GM18499 (cell line): ENCODE measurements at regions not wholly inside any gene's neighbourhood (a gene's known extent, or its start where the extent isn't known, plus 50 kb on each side); places are given as distances from the start of the nearest gene placed in this dataset.
"Not testable (repeated sequence)": the region's sequence is repeated elsewhere in the genome, so short reads cannot be mapped to it uniquely, and the experiment has no call there.

Experiments used
- ATAC-seq: cut with Tn5 transposase; IDR thresholded peaks from one replicate; pipeline ENCODE4 v1.9.1; 2021; ENCODE audit warnings: moderate number of reproducible peaks; ENCODE audit not compliant: insufficient read depth, unreplicated experiment

GRCh38 chr2:2503864-2504418, 172.9 kb upstream of the MYT1L start:
- no peak for ATAC-seq

- no peak for ATAC-seq
Observed at GRCh38 chr2:2502201-2502549, 171.1 kb upstream of the MYT1L start.

GRCh38 chr2:2501454-2502200, 170.6 kb upstream of the MYT1L start:
- ATAC-seq = no peak

GRCh38 chr2:2495606-2496005, 164.5 kb upstream of the MYT1L start:
- ATAC-seq = no peak

GRCh38 chr2:2493496-2493895, 162.4 kb upstream of the MYT1L start:
- no peak for ATAC-seq

- ATAC-seq = no peak
Observed at GRCh38 chr2:2492800-2493199, 161.7 kb upstream of the MYT1L start.

GRCh38 chr2:2491964-2492363, 160.9 kb upstream of the MYT1L start:
- ATAC-seq = no peak

GRCh38 chr2:2484301-2484700, 153.2 kb upstream of the MYT1L start:
- ATAC-seq = no peak

- no peak for ATAC-seq
Observed at GRCh38 chr2:2482851-2483250, 151.8 kb upstream of the MYT1L start.

GRCh38 chr2:2472881-2473280, 141.8 kb upstream of the MYT1L start:
- ATAC-seq = no peak

GRCh38 chr2:2472044-2472443, 141.0 kb upstream of the MYT1L start:
- no peak for ATAC-seq

- no peak for ATAC-seq
Observed at GRCh38 chr2:2466534-2466933, 135.5 kb upstream of the MYT1L start.

GRCh38 chr2:2464643-2465042, 133.6 kb upstream of the MYT1L start:
- no peak for ATAC-seq

- no peak for ATAC-seq
Observed at GRCh38 chr2:2464094-2464493, 133.0 kb upstream of the MYT1L start.

GRCh38 chr2:2456721-2457120, 125.6 kb upstream of the MYT1L start:
- ATAC-seq = no peak

- no peak for ATAC-seq
Observed at GRCh38 chr2:2455151-2455550, 124.1 kb upstream of the MYT1L start.

GRCh38 chr2:2452961-2453360, 121.9 kb upstream of the MYT1L start:
- ATAC-seq = no peak

GRCh38 chr2:2451275-2451674, 120.2 kb upstream of the MYT1L start:
- ATAC-seq = not testable (repeated sequence)

GRCh38 chr2:2448178-2448577, 117.1 kb upstream of the MYT1L start:
- no peak for ATAC-seq

- ATAC-seq = no peak
Observed at GRCh38 chr2:2422621-2423020, 91.5 kb upstream of the MYT1L start.

- no peak for ATAC-seq
Observed at GRCh38 chr2:2413525-2413924, 82.5 kb upstream of the MYT1L start.

- ATAC-seq = no peak
Observed at GRCh38 chr2:2410987-2411386, 79.9 kb upstream of the MYT1L start.
